HG03039 (cell line): ENCODE measurements at regions not wholly inside any gene's neighbourhood (a gene's known extent, or its start where the extent isn't known, plus 50 kb on each side); places are given as distances from the start of the nearest gene placed in this dataset.
A peak's percentile ranks its signal among the peaks of the same experiment; 100 is the strongest.

Experiments used
- ATAC-seq: cut with Tn5 transposase; IDR thresholded peaks from one replicate; pipeline ENCODE4 v1.9.1; 2021; ENCODE audit warnings: mild to moderate bottlenecking, moderate library complexity; ENCODE audit not compliant: unreplicated experiment

DNA sequence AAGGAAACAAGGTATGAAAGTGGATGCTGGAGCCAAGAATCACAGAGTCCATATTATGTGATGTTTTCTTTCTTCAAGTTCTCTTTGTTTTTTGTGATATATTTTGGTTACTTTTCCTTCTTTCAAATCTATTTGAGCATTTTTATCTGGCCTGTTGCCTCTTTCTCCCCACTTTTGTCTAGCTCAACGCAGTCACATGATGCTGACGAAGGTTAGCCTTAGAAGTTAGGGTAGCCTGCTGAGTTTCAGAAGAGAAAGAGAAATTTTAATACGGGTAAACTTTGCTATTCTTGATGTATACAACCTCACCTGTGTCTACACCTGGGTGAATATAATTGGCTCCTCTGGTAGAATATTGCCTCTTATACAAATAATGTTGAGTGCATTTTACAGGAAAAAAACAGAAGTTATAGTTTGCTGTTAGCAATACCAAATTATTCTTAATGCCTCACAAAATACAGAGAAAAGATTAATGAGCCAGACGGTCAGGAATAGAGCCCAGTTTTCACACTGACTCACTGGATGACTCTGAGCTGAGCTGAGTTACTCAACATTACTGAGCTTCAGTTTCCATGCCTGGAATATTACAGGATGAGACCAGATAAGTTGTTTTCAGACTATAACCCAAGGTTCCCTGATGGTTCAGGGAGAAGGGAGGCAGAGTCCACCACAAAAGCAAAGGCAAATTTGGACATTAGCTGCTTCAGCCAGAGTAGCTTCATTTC is 161.6 kb upstream of the BDNF start:
- ATAC-seq: no peak

DNA sequence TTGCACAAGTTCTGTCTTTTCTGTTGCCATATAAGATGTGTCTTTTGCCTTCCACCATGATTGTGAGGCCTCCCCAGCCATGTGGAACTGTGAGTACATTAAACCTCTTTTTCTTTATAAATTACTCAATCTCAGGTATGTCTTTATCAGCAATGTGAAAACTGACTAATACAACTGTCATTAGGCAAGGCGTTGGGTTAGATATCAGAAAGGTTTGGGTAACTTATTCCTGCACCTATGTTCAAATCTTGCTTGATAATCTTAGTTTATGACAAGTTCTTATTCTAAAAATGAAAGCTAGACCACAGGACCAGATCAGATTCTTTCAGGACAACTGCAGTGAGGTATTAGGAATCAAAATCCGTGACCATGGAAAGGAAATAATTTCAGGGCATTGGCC is 160.6 kb upstream of the BDNF start:
- no peak for ATAC-seq

DNA sequence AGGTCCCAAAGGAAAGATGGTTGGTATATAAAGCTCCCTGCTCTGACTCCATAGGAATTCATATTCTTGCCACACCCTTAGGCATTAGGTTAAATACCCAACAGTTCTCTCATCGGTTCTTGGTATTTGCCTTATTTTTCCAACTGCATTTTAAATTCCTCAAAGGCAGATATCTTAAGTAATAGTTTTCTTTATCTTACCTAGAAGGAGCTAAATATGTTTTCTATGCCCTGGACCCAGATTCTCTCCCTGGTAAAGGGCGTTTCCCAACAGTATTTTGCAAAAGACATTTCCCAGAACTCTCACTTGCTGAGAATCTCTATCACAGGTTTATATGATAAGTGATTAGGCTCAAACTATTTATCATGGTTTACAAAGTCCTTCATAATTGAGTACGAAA is 158.6 kb upstream of the BDNF start:
- no peak for ATAC-seq

DNA sequence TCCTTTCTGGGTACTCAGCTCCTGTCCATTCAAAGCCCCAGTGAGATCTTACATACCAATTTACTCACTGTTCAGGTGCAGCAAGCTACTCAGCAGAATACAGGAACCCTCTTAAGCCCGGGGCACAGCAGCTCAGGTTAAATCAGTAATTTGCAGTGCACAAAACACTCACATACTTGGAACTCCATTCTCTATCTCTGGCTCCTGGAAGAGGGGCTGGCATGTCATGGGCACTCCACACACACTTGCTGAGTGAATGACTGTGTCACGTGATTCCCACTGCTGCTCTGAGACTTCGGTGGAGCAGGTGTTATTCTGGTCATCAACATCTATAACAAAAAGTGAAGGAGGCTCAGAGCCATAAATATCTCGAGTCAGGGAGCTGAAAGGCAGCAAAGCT is 157.3 kb upstream of the BDNF start:
- ATAC-seq: no peak

DNA sequence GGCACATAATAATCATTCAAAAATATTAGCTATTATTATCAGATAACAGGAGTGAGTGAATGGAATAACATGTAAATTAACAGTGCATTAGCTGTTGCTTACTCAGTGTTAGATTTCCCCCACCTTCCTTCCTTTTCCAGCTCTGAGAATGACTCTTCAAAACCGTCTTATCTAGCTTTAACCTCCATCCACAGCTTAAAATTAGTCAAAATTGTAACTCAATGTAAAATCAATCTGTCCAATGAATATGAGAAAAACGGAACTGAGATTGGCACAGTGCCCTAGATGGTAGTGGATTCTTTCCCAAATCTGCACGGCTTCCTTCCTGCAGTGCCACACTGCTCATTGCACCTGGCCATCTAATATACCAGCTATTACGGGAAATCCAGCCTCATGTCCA is 156.8 kb upstream of the BDNF start:
- no peak for ATAC-seq

DNA sequence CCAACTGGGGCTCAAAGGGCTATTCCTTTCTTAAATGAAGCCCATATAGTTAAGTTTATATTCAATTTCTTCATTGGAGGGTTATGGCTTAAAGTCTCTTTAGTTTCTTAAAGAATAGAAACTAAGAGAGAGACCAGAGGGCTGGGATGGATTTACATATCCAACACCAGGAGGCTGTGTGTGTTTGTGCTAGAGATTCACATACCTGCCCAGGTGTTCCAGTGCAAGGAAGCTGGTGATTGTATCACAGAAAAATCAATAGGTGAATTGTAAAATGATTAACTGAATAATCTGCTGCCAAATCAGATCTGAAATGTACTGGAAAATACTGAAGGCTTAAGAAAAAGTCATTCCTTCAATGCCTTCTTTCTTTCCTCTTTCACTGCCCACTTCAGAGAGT is 148.2 kb upstream of the BDNF start:
- no peak for ATAC-seq

DNA sequence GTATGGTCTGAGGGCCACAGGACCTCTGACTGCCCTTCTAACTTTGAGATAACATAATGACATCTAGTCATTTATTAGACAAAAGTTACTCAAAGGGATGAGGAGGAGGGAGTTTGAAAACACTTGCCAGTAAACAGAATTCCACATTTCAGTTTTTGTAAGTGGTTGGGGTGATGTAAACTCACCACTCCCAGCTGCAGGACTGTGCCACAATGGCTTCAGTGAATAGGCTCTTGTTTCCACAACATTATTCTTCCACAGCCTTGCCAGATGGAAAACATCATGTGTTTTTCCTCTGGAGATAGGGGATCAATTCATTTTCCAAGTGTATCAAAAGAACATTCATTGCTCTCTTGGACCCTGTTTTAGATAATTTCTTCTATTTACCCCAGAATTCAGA is 147.2 kb upstream of the BDNF start:
- no peak for ATAC-seq

DNA sequence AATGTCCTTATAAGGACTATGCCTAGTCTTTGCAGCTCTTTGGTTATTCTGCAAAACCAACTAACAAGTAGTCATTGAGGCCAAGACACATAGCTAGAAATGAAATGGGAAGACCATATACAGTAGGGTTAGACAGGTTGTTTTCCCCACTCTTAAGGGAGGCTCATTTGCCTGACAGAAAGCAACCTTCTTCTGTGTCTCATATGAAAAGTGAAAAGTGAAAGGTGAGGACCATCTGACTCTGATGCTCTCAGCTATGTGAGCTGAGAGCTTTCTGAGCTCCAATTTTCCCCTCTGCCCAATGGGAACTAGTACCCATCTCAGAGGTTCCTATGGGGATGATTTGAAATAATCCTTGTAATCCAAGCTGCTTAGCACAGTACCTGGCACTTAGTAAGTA is 142.0 kb upstream of the BDNF start:
- ATAC-seq: no peak

DNA sequence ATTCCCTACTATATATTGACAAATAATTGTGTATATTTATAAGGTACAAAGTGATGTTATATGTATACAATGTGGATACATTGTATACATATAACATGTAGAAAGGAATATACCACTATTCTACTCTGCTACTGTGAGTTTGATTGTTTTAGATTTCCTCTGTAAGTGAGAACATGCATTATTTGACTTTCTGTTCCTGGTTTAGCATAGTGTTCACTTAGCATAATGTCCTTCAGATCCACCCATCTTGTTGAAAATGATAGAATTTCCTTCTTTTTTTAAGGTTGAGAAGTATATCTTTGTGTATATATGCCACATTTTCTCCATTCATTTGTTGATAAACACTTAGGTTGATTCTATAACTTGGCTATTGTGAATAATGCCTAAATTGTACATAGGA is 140.8 kb upstream of the BDNF start:
- ATAC-seq: no peak

DNA sequence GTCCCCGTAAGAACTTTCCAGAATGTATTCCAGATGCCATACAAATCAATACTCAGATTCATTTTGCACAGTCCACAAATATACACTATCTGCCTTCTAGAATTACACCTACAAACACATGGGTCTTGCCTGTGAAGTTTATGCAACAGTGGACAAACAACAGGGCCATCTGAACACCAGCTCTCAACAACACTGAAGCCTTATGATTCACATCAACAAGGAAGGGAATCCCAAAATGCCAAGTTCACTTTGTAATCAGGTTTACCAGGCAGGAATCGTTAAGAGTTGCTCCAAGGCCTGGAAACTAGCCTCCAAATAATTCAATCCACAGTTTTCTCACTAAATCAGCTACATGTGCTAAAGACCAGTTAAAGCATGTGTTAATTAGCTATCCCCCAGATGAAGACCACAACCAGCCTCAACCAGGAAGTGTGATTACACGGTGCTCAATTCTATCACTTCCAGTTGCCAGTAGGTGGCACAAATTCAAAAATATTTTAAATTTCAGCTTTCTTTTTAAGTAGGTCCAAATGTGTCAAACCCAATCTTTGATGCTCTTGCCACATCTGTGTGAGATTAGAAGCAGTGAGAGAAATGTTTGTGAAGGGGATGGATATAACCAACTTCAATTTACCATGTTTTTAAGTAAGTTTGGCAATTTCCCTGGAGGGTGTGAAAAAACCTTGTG is 139.1 kb upstream of the BDNF start:
- no peak for ATAC-seq

DNA sequence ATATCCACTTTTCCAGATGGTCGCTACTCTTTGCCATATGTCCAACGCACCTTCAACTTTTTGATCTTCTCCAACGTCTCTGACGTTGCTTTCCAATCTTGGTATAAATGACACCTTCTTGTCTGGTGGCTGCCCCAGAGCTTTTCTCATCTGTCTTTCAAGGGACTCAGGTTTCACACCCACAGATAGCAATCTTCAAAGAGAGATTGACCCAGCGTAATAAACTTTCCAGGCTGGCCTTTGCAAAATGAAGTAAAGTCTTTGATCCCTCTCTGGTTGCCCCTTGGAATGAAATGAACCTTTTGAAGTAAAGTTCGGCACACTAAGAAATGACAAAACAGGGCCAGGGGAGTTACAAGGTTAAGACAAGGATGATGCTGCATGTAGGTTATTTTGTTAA is 138.4 kb upstream of the BDNF start:
- no peak for ATAC-seq

DNA sequence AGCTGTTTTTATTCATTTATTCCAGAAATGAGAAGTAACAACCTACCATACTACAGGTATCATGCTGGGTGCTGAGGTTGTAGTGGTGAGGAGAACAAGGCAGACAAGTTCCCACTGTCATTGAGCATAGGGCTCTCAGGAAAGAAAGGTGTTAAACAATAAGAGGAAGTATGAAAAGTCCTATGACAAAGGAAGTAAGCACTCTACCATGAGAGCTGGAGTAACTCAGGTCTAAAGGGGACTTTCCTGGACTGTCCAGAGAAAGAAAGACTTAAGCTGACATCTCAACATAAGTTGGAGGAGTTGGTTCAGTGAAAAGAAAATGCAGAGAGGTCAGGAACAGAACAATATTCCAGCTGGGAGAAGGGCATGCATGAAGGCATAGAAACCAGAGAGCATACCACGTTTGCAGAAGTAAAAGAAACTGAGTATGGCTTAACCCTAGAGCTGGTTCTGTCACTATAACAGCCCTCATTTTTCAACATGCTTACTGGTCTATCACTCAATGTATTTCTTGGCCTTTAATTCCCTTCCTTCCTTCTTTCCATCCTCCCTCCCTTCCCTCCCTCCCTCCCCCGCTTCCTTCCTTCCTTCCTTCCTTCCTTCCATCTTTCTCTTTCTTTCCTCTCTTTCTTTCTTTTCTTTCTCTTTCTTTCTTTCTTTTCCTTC is 137.8 kb upstream of the BDNF start:
- ATAC-seq: peak; percentile 78

DNA sequence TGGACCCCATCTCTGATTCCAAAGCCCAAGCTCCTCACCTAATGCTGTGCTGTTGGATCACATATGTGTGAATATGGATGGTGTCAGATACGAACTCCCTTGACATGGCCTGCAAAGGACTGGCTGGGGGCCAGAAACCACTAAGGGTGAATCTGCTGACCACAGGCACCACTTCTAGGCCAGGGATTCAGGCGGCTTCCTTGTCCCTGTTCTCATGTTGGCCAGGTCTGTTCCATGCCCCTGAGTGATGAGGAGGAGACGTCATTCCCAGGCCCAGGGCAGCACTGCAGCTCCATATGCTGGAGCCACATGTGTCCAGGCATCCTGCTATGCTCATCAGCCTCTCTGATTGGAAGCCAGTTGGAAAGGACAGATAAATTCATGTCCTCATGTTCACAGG is 130.0 kb upstream of the BDNF start:
- no peak for ATAC-seq

DNA sequence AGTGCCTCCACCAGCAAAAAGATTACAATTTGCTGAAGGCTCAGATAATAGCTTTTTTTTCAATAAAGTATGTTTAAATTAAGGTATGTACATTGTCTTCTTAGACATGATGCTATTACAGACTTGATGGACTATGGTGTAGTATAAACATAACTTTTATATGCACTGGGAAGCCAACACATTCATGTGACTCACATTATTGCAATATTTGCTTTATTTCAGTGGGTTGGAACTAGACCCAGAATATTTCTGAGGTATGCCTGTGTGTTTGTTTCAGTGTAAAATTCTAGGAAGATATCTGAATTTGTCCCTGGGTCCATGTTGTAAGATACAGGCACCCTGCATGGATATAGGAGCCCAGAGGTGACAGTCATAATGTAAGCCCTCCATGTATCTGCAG is 120.0 kb upstream of the BDNF start:
- no peak for ATAC-seq

DNA sequence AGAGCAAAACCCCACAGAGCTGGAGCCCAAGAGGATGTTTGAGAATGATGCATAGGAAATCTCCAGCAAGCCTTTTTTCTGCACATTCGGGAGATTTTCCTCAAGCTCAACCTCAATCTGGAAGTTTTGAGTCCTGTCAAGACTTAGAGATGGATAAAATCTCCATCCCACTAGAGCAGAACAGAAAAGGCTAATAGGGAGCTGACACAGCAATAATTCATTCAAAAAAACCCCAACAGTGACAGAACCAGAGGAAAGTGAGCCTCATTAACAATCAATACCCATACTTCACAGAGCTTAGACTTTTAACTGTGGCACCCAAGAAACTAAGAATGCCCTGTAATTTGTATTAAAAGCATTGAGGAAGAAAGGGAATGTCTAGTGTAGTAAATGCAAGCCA is 115.9 kb upstream of the BDNF start:
- ATAC-seq: no peak

DNA sequence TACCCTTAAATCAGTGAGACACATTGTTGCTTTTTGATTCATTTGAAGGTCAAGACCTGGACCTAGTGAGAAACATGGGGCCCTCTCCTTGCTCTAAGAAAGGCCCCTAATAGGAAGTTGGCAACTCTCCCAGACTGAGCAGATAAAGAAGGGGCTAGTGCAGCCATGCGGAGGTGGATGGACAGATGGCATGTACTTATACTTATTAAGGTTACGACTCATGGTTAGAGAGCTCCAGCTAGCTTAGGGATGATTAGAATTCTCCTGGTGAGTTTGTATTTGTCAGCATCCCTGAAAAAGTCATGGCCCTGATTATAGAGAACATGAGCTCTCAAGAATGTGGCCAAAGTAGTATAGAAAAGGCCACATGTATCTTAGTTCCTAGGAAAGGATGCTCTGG is 112.1 kb upstream of the BDNF start:
- ATAC-seq: no peak

DNA sequence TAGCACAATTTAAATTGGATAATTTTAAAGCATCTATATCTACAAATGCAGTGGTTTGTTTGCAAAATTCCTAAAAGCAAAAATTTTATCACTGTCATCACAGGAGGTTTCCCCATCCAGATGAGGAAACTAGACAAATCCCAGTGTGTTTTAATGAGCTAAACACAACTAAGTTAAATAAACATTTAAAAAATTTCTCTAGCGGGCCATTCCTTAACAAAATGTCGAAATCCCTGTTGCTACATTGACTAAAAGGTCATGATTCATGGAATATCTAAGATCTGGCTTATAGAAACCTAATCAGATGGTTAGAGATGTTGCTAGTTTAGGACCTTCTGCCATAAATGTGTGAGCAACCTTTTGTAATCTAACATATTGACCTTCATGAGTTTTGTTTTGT is 107.3 kb upstream of the BDNF start:
- ATAC-seq: no peak

DNA sequence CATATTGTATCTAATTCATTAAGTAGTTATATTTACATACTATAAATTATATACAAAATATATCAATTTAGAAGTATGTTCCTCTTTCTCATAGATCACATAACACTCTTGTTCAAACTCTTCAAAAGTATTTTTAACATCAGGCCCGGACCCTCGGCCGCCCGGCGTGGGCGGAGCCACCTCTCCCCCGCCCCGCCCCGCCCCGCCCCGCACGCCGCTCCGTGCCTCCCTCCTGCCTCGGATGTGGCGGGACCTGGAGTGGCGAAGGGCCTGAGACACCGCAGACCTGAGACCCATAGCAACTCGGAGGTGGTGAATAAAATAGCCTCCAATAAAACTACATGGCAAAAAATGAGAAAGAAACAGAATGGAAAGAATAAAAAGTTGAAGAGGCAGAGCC is 105.9 kb upstream of the BDNF start:
- no peak for ATAC-seq

DNA sequence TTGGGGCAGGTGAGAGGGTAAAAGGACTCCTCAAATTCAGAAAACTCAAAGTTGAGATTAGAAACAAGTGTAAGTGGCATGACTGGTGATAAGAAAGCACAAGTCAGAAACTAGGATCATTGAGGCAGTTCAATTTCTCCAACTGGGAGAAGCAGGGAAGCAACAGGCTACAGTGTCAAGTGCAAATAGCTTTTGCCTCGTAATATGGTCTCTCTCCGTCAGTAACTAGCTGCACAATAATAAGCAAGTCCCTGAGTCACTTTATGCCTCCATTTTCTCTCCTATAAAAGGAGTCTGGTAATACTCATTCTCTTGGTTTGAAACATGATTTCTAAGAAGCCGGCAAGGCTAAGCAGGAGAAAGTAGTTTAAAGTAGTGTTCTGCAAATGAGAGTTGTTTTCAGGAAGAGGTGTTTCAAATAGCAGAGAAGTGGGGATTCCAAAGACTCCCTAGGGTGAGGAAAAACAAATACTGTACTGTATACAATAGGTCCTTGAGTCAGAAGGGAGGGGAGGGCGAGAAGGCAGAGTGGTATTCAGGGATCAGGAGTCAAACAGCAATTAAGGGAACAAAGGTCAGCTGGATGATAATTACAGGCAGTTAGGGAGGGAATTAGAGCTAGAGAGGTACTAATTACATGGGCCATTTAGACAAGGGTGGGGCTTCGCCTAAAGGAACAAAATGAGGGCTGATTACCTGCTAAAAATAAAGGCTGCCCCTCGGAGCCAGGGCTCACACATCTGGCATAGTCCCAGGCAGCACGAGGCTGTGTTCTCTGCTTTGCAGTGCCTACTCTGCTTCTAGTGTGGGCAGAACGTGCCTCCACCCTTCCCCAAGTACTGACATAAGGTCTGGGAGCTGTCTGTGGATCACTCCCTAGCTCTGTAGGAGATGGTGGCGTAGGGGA is 96.0 kb upstream of the BDNF start:
- ATAC-seq: no peak

DNA sequence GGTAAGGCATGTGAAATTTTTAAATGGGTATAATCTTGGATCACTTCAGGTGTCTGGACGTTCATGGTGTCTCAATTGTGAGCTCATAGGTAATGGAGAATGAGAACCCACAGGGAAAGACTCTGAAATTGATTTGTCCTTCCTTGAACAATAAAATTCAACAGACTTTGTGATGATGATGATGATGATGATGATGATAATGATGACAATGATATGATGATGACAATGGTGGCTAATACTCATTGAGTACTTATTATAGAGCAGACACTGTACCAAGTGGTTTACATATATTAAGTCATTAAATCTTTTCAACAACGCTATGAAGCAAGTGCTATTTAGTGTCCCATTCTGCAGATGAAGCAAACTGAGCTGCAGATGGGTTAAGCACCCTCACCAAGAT is 86.6 kb upstream of the BDNF start:
- no peak for ATAC-seq

DNA sequence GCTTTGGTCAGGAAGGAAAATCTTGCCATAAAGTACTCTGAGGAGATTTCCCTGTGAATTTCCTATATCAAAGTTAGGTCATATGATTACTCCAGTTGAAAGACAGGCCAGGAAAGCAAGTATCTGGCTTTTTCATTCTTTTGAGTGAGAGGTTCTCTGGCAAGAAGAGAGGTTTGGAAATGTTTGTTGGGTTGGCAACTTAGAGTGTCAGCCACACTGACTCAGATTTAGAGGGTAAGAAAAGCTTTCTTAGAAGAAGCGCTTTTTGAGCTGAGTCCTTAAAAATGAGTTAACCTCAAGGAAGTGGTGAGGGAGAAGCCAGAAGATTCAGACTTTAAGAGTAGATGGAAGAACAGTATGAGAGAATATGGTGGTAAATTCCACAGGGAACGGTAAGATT is 86.1 kb upstream of the BDNF start:
- ATAC-seq: no peak
